ENCODE measurements at regions not wholly inside any gene's neighbourhood (a gene's known extent, or its start where the extent isn't known, plus 50 kb on each side); places are given as distances from the start of the nearest gene placed in this dataset. TPM values are rescaled to one million over a fixed set of nuclear protein-coding genes. Genes with fewer than 3 reads are reported as not detected.

DNA sequence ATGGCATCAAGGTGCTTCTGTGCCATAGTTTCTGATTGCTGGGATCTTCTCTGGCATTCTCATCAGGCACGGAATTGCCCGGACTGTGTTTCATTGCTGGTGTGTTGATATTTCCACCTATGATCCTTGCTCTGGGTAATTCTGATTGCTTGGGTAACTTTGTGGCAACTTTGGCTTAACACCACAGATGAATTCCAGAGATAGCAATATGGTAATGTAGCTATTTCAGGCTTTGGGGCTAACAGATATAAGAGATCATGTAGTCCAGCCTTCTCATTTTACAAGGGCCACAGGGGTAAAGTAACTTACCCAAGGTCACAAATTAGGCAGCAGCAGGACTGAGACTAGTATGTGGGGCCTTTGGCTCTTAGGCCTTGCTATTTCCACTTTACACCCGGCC lies 53.9 kb upstream of the PLPP4 start:
- Histone ChIP-seq H3K27ac (ENCODE audit: low read depth, low read length, poor library complexity, severe bottlenecking) (no peak overlapping the region), H3K4me2 (ENCODE audit: low read length) (no peak overlapping the region), H3K4me3 (ENCODE audit: low read depth, low read length, poor library complexity, severe bottlenecking) (no peak overlapping the region), H3K9me2 (ENCODE audit: insufficient read depth, low read length) (no peaks in the 10 kb centered on the region), H4K20me1 (ENCODE audit: insufficient read depth, low read length) (no peaks in the 10 kb centered on the region), H3K36me3 (ENCODE audit: insufficient read depth, low read length) (no peaks in the 10 kb centered on the region), H3K79me2 (ENCODE audit: insufficient read depth, low read depth, low read length) (no peaks in the 10 kb centered on the region), H3K9me3 (ENCODE audit: low read length) (no peaks in the 10 kb centered on the region), H2AFZ (ENCODE audit: low read length) (no peak overlapping the region), H3K4me1 (ENCODE audit: insufficient read depth, low read length, poor library complexity, severe bottlenecking) (no peaks in the 10 kb centered on the region)
- no peak for DNase-seq (ENCODE audit: low spot score)
- ChIA-PET CTCF (ENCODE audit: unreplicated experiment) (no interaction called here), POLR2A (no interaction called here)
- no TSS peak for BruUV-seq (replicated peaks)
- TF ChIP-seq, protein P1, sequence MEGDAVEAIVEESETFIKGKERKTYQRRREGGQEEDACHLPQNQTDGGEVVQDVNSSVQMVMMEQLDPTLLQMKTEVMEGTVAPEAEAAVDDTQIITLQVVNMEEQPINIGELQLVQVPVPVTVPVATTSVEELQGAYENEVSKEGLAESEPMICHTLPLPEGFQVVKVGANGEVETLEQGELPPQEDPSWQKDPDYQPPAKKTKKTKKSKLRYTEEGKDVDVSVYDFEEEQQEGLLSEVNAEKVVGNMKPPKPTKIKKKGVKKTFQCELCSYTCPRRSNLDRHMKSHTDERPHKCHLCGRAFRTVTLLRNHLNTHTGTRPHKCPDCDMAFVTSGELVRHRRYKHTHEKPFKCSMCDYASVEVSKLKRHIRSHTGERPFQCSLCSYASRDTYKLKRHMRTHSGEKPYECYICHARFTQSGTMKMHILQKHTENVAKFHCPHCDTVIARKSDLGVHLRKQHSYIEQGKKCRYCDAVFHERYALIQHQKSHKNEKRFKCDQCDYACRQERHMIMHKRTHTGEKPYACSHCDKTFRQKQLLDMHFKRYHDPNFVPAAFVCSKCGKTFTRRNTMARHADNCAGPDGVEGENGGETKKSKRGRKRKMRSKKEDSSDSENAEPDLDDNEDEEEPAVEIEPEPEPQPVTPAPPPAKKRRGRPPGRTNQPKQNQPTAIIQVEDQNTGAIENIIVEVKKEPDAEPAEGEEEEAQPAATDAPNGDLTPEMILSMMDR (conservative IDR thresholded peaks at IDR 0.05; ENCODE audit: low read length), result no peak
- TF ChIP-seq EZH2phosphoT487 (IDR thresholded peaks at IDR 0.05; ENCODE audit: borderline replicate concordance, low read depth, low read length), result no peak
- intact Hi-C loops (cut with micrococcal nuclease; ENCODE audit: unreplicated experiment), result no loop called here

DNA sequence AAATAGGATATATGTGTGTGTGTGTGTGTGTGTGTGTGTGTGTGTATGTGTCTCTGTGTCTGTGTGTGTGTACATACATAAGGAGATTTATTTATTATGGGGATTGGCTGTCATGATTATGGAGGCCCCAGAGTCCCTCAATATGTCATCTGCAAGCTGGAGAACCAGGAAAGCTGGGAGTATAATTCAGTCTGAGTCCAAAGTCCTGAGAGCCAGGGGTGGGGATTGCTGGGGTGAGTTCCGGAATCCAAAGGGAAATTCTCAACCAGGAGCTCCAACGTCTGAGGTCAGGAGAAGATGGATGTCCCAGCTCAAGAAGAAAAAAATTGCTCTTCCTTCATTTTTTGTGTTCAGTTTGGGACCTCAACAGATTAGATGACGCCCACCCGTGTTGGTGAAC lies 50.7 kb upstream of the PLPP4 start:
- CTCF ChIA-PET (ENCODE audit: unreplicated experiment), result no interaction called here
- intact Hi-C loops (cut with micrococcal nuclease; ENCODE audit: unreplicated experiment), result no loop called here

More for the DNA sequence above, 50.7 kb upstream of the PLPP4 start:
- Histone ChIP-seq H3K9me2 (ENCODE audit: insufficient read depth, low read length) (no peaks in the 10 kb centered on the region), H3K79me2 (ENCODE audit: insufficient read depth, low read depth, low read length) (no peaks in the 10 kb centered on the region), H4K20me1 (ENCODE audit: insufficient read depth, low read length) (no peaks in the 10 kb centered on the region), H3K9me3 (ENCODE audit: low read length) (no peaks in the 10 kb centered on the region), H3K36me3 (ENCODE audit: insufficient read depth, low read length) (no peaks in the 10 kb centered on the region), H2AFZ (ENCODE audit: low read length) (no peak overlapping the region), H3K4me3 (ENCODE audit: low read depth, low read length, poor library complexity, severe bottlenecking) (no peak overlapping the region), H3K4me2 (ENCODE audit: low read length) (no peak overlapping the region), H3K4me1 (ENCODE audit: insufficient read depth, low read length, poor library complexity, severe bottlenecking) (no peaks in the 10 kb centered on the region), H3K27ac (ENCODE audit: low read depth, low read length, poor library complexity, severe bottlenecking) (no peak overlapping the region)
- TF ChIP-seq EZH2phosphoT487 (IDR thresholded peaks at IDR 0.05; ENCODE audit: borderline replicate concordance, low read depth, low read length), result no peak
- TF ChIP-seq, protein P1 (conservative IDR thresholded peaks at IDR 0.05; ENCODE audit: low read length), result no peak
- POLR2A ChIA-PET, result no interaction called here
- no peak for DNase-seq (ENCODE audit: low spot score)
- no TSS peak for BruUV-seq (replicated peaks)

Small RNA genes in the stretch of these regions (small RNA-seq; reads per million reads assigned to genes)
- gene AL355298.1, result not detected
